GM12874 (cell line): ENCODE measurements at regions not wholly inside any gene's neighbourhood (a gene's known extent, or its start where the extent isn't known, plus 50 kb on each side); places are given as distances from the start of the nearest gene placed in this dataset.

Experiments
- CTCF ChIP-seq: IDR thresholded peaks from 2 replicates; pipeline ENCODE4 v1.5.1; 2011; ENCODE audit warnings: low read depth, mild to moderate bottlenecking, control low read depth, low read length, moderate library complexity; ENCODE audit not compliant: insufficient read depth

- no peak for TF ChIP-seq CTCF
Observed at GRCh38 chr2:167783261-167784083, 463.9 kb downstream of the STK39 start.

DNA sequence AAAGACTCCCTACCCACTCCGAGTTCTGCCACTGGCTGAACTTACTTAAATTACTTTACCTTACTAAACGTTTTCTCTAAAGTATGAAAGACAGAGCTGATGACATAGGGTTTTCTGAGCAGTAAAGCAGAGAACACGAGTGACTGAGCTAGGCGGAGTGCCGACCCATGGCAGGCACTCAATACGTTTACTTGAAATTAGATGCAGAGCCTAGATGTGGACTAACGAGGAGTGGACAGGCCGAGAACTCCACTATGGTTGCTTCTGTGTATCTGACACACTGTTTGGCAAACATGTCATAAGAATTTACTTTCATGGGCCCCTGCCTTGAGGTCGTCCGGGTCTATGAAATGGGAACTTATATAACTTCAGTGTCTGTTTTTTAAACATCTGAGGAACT lies 471.0 kb downstream of the STK39 start:
- TF ChIP-seq CTCF = no peak

GRCh38 chr2:167771628-167772027 lies 475.8 kb downstream of the STK39 start:
- no peak for TF ChIP-seq CTCF

DNA sequence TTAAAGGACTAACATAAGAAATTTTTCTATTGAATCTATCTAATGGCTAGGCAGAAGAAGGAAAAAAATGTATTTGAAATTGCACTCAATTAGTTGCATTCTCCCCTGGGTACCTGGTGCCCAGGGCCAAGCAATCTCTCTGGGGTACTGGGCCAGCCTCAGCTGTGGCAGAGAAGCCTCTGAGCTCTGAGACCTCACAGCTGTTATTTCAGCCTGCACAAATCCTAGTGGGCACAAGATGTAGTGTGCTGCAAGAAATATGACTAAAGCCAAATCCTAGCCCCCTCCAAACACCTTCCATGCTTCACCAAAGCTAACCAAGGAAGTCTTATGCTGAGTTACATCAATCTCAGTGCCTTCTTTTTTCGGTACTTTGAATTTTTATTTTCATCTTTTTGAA lies 478.4 kb downstream of the STK39 start:
- no peak for TF ChIP-seq CTCF

DNA sequence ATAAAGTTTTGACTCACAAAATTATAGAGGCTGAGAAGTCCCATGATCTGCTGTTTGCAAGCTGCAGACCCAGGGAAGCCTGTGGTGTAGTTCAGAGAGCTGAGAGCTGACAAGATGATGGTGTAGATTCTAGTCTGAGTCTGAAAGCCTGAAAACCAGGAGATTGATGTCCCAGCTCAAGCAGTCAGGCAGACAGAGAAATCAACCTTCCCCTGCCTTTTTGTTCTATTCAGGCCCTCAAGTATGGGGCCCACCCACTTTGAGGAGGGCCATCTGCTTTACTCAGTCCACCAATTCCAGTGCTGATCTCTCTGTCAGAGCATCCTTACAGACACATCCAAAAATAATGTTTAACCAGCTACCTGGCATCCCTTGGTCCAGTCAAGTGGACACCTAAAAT lies 479.6 kb downstream of the STK39 start:
- no peak for TF ChIP-seq CTCF

DNA sequence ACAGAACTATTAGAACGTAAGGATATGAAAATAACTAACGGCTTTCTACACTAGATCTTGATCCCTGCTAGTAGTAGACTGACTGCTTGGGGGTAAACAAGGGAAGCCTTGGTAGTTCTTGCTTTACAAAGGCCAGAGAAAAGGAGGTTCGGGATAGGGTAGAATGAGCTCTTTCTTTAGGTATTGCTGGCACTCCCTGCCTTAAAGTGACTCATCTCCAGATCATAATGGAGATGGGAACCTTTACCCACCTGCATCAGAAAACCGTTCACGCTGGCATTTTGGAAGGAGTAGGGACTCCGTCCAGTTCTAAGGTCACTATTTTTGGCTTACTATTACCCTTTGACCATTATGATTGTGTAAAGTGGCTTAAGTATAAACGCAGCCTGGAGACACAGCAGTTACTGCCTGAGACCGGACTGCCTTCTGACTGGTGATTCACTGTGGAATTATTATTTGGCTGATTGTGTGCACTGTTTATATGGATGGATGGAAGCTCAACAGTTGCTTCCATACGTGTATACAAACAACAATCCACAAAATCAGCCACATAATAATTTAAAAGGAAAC lies 482.5 kb downstream of the STK39 start:
- TF ChIP-seq CTCF = no peak

DNA sequence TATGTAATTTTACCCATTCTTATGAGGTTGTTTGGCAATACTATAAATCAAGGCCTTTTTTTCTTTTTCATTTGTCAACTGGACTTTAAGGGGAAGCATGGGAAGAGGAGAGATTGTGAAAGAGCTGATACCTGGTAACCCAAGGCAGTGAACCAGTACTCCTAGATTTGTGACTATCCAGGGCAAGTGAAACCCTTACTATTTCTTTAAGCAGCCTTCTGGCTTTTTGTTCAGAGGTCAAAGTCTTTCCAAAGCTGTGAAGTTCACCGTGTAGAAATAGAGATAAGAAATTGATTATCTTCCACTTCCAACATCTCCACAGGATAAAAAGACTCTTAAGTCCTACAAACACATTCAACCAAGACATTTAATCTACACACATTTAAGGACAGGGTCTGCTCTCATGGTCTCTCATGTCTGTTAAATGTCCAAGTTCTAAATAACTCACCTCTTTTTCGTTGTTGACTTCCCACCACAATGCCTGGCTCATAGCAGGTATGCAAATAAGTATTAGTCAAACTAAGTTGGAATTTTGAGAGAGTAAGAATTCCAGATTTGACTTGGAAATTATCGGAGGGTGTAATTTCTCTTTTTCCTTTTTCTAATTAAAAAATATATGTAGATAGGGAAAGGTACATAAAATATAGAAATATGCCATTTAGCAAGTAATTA lies 485.8 kb downstream of the STK39 start:
- no peak for TF ChIP-seq CTCF
